T-helper 1 cell treated with Interleukin-12 subunit alpha and Interleukin-12 subunit beta and Interleukin-4 antibody, amounts not matched to agents 30 μg/mL and 1 μg/mL, for 36 hours (primary cell): ENCODE measurements at regions not wholly inside any gene's neighbourhood (a gene's known extent, or its start where the extent isn't known, plus 50 kb on each side); places are given as distances from the start of the nearest gene placed in this dataset.

Experiments used
- H3K27ac Mint-ChIP-seq: one replicate; pipeline ENCODE4 v1.8.0; 2021; ENCODE audit warnings: mild to moderate bottlenecking, mixed read lengths
- H3K27me3 Mint-ChIP-seq: one replicate; pipeline ENCODE4 v1.8.0; 2021; ENCODE audit warnings: low read depth, mixed read lengths
- H3K36me3 Mint-ChIP-seq: one replicate; pipeline ENCODE4 v1.8.0; 2021; ENCODE audit warnings: low read depth, mixed read lengths
- H3K4me1 Mint-ChIP-seq: one replicate; pipeline ENCODE4 v1.8.0; 2021; ENCODE audit warnings: low read depth, mixed read lengths
- H3K4me3 Mint-ChIP-seq: one replicate; pipeline ENCODE4 v1.8.0; 2021; ENCODE audit warnings: mild to moderate bottlenecking, moderate library complexity, mixed read lengths
- H3K9me3 Mint-ChIP-seq: one replicate; pipeline ENCODE4 v1.8.0; 2021; ENCODE audit warnings: mixed read lengths

DNA sequence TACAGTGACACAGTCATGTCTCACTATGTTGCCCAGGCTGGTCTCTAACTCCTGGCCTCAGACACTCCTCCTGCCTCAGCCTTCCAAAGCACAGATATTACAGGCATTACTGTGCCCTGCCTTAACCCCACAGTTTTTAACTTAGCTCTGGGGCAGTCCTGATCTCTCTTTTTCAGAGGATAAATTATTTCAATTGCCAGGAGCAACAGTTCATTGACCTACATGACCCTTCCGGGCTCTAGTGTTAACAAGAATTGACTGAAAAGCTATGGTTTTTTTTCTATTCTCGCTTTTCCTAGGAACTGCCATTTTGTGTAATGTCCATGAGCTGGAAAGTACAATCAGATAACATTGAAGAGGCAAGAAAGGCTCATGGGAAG, 92.8 kb downstream of the HNRNPLL start:
- Mint-ChIP-seq H3K9me3 (peaks cover 13% of the 10 kb centered on the region), H3K36me3 (peaks cover 5% of the 10 kb centered on the region), H3K27me3 (peaks cover 5% of the 10 kb centered on the region), H3K4me1 (peaks cover 5% of the 10 kb centered on the region), H3K27ac (no peak overlapping the region), H3K4me3 (no peak overlapping the region)

DNA sequence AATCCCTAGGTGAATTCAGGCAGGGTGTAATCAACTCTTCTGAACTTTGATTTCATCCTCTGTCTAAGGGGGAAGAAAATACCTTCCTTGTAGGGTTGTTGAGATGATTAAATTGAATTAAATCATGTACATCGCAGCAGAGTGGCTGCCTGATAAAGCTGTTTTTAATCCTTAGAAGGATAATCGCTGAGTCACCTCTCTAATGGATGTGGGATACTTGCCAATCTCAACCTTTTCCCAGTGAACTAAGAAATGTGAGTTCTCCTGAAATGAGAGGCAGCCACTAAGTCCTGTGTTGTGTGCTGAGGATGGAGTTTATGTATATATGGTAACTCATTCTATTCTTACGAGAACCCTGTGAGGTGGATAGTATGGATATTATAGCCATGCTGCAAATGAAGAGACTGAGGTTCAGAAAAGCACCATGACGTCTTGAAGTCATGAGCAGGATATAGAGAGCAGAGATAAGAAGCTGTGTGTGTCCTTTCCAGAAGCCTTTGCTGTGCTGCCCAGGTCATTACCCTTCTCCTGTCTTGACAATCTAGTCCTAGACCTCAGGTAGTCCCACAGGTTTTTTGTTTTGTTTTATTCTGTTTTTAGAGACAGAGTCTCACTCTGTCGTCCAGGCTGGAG, 93.3 kb downstream of the HNRNPLL start:
- Mint-ChIP-seq H3K9me3 (peaks cover 13% of the 10 kb centered on the region), H3K4me3 (no peak overlapping the region), H3K27me3 (peaks cover 5% of the 10 kb centered on the region), H3K27ac (no peak overlapping the region), H3K4me1 (peaks cover 5% of the 10 kb centered on the region), H3K36me3 (peaks cover 5% of the 10 kb centered on the region)

DNA sequence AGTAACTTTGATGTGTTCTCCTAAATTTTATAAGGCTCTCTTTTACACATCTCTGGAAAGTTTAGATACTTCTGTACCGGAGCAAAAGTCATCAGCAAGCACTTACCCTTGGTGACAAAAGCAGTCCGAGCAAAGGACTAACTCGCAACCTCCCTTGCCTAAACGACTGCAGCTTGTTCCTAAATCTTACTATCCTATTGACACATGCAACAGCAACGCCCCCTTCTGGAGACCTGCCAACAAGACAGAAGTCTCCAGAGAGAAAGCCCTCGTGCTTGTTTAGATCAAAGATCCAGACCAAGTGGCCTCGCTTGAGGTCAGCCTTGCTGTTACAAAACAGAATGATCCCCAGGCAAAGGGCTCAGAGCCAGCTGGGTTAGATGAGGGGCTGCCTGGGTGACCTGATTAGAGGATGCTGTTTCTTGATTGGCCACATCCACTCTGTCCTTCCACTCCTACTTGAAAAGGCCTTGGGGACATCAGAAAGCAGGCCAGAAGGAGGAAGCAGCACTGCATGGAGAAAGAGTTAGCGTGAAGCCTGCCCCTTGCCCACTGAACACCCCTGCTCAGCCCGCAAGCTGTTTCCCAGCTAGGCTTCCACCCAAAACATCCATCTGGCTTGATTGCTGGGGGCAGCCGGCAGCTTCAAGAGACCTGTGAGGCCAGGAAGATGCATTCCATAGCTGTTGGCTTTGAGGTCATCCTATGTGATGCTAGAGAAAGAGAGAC, 94.3 kb downstream of the HNRNPLL start:
- Mint-ChIP-seq H3K27ac (no peak overlapping the region), H3K9me3 (peaks cover 15% of the 10 kb centered on the region), H3K36me3 (peaks cover 8% of the 10 kb centered on the region), H3K27me3 (peaks cover 10% of the 10 kb centered on the region), H3K4me1 (peaks cover 5% of the 10 kb centered on the region), H3K4me3 (no peak overlapping the region)

DNA sequence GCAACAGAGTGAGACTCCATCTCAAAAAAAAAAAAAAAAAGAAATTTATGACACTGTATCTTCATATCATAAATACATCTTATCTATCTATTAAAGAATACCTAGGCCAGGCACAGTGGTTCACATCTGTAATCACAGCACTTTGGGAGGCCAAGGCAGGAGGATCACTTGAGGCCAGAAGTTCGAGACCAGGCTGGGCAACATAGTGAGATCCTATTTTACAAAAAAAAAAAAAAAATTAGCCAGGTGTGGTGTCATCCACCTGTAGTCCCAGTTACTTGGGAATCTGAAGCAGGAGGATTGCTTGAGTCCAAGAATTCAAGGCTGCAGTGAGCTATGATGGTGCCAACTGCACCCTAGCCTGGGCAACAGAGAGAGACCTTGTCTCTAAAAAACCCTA, 95.0 kb downstream of the HNRNPLL start:
- peaks cover 17% of the 10 kb centered on the region for H3K9me3 Mint-ChIP-seq
- no peak overlapping the region for H3K4me3 Mint-ChIP-seq
- peaks cover 5% of the 10 kb centered on the region for H3K4me1 Mint-ChIP-seq
- H3K36me3 Mint-ChIP-seq = peaks cover 9% of the 10 kb centered on the region
- H3K27me3 Mint-ChIP-seq = peaks cover 14% of the 10 kb centered on the region
- no peak overlapping the region for H3K27ac Mint-ChIP-seq

DNA sequence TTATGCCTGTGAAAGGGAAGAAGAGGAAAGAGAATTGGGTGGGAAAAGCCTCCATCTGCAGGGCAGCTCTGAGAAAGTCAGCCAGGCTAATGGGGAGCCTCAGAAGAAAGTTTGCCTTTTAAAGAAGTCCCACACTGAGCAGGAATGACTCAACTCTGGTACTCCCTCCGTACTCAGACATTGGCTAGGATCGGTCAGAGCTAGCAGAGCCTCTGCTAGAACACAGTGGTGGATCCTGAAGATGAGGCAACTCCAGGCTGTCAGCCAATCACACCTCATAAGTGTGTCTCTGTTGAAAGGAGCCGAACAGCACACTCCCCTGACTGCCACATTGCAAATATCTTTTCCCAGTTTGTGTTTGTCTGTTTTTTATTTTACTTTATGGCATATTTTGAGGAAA, 96.9 kb downstream of the HNRNPLL start:
- no peak overlapping the region for H3K27ac Mint-ChIP-seq
- peaks cover 11% of the 10 kb centered on the region for H3K36me3 Mint-ChIP-seq
- peaks cover 6% of the 10 kb centered on the region for H3K4me1 Mint-ChIP-seq
- no peak overlapping the region for H3K4me3 Mint-ChIP-seq
- peaks cover 23% of the 10 kb centered on the region for H3K27me3 Mint-ChIP-seq
- H3K9me3 Mint-ChIP-seq = peaks cover 24% of the 10 kb centered on the region

DNA sequence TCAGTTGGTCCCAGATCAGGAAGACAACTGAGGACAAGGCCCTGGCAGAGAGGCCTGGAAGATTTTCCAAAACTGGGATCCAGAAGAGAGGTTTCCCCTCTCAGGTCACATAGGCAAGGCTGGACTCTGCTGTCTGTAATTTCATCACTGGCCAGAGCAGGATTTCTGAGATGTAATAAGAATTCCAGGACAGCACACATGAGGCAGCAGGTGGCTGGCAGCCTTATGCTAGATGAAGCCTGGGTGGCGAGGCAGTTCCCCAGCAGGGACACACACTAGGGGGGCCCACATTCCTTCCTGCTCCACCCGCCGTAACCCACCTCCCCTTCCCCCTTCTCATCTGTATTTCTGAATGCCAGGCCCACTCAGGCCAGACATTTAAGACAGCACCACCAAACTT, 98.6 kb downstream of the HNRNPLL start:
- peaks cover 11% of the 10 kb centered on the region for H3K36me3 Mint-ChIP-seq
- peaks cover 24% of the 10 kb centered on the region for H3K9me3 Mint-ChIP-seq
- H3K27ac Mint-ChIP-seq = no peak overlapping the region
- no peak overlapping the region for H3K4me3 Mint-ChIP-seq
- peaks cover 25% of the 10 kb centered on the region for H3K27me3 Mint-ChIP-seq
- peaks cover 6% of the 10 kb centered on the region for H3K4me1 Mint-ChIP-seq

DNA sequence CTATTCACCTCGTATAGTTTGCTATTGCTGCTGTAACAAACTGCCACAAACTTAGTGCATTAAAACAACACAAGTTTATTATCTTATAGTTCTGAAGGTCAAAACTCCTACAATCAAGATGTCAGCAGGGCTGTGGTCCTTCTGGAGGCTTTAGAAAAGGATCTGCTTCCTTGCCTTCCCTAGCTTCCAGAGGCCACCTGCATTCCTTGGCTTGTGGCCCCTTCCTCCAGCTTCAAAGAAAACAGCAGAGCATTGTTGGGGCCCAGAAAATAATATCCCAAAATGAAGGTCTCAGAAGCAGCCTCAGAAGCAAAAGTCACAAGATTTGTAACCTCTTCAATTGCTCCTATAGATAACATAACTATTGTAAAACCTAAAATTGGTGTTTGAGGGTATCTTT, 100.6 kb downstream of the HNRNPLL start:
- peaks cover 4% of the 10 kb centered on the region for H3K4me1 Mint-ChIP-seq
- H3K27me3 Mint-ChIP-seq = peaks cover 20% of the 10 kb centered on the region
- peaks cover 11% of the 10 kb centered on the region for H3K36me3 Mint-ChIP-seq
- H3K9me3 Mint-ChIP-seq = peaks cover 24% of the 10 kb centered on the region
- no peak overlapping the region for H3K27ac Mint-ChIP-seq
- no peak overlapping the region for H3K4me3 Mint-ChIP-seq

DNA sequence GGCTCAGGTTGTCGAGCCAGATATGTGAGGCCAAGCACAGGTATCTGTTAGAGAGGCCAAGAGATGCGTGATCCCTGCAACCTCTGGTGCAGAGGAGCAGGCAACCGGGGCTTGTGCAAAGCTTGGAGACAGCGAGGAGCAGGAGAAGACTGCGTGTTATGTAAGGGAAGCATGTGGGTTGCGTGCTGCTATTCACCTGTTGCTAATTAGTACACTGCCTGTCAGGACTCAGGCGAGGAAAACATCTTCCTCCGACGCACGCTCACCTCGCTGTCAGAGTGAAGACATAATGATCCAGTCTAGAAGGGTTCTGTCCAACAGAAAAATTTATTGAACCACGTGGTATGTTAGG, 102.5 kb downstream of the HNRNPLL start:
- Mint-ChIP-seq H3K27ac (no peak overlapping the region), H3K4me1 (peaks cover 4% of the 10 kb centered on the region), H3K9me3 (peaks cover 11% of the 10 kb centered on the region), H3K36me3 (peaks cover 6% of the 10 kb centered on the region), H3K4me3 (no peak overlapping the region), H3K27me3 (peaks cover 20% of the 10 kb centered on the region)

DNA sequence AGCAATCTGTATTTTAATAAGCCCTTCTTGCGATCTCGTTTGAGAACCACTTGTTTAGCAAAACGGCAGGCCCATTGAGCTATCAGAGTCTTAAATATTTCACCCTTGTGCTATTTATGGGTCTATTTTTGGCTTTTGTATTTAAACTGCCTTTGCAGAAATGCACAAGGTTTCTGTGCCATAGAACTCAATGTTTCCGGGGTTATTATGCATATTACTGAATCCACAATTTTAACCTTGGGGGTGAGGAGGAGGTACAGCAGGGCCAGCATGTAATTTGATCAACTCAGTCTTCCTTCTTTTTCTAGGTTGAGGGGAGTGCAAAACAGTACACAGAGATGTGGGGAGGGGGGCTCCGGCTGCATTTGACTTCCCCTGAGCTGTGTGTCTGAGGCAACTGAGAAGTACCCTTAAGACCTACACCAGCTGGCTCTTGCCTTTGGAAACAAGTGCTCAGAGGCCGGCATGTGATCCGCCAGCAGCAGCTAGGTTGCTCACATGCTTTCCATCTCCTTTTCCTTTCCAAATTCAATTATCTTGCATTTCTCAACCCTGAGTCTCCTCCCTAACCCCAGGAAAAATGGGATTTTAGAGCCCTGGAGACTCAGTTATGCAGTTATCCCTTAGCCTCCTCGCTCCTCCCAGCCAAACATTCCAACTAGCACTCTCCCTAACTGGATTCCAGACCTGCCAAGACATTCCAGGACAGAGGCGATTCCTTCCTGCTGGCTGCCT, 103.0 kb downstream of the HNRNPLL start:
- Mint-ChIP-seq H3K36me3 (peaks cover 6% of the 10 kb centered on the region), H3K27me3 (peaks cover 20% of the 10 kb centered on the region), H3K9me3 (peaks cover 11% of the 10 kb centered on the region), H3K4me1 (peaks cover 4% of the 10 kb centered on the region), H3K27ac (no peak overlapping the region), H3K4me3 (no peak overlapping the region)

DNA sequence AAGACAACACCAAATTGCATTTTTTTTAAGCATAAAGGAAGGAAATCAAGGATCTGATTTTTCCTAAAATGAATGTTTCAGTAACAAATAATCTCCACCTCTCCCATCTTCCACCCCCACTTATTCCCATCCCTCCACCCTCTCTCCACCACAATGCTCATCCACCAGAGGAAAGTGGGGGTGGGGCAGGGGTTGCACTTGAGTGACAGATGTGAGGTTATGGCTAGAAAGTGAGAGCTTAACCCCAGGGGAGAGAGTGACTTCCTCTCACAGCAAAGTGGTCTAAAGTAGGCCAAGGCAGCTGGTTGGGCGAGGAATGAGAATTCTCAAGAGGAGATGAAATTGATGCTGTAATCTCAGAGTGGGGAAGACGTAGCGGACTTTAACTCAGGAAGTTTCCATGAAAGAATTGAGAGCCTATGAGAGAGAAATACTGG, 104.7 kb downstream of the HNRNPLL start:
- Mint-ChIP-seq H3K36me3 (peaks cover 2% of the 10 kb centered on the region), H3K9me3 (peaks cover 7% of the 10 kb centered on the region), H3K4me3 (no peak overlapping the region), H3K4me1 (peaks cover 4% of the 10 kb centered on the region), H3K27ac (no peak overlapping the region), H3K27me3 (peaks cover 11% of the 10 kb centered on the region)

DNA sequence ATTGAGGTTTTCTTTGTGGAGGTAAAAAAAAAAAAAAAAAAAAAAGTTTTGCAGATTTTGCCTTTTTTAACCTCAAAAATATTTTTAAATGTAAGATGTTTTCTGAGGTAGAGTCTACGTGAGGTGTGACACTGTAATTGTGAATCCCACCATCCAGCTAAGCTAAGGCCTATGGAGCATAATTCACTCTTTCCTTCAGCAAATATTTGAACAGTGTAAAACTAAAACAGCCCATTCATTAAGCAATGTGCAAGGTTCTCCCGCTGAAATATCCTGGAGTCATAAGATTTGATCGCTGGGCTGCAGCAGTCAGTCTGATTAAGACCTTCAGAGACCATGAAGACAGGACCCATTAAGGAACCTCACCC, 105.1 kb downstream of the HNRNPLL start:
- peaks cover 2% of the 10 kb centered on the region for H3K36me3 Mint-ChIP-seq
- H3K27ac Mint-ChIP-seq = no peak overlapping the region
- no peak overlapping the region for H3K4me3 Mint-ChIP-seq
- H3K9me3 Mint-ChIP-seq = peaks cover 7% of the 10 kb centered on the region
- H3K4me1 Mint-ChIP-seq = peaks cover 4% of the 10 kb centered on the region
- peaks cover 11% of the 10 kb centered on the region for H3K27me3 Mint-ChIP-seq

DNA sequence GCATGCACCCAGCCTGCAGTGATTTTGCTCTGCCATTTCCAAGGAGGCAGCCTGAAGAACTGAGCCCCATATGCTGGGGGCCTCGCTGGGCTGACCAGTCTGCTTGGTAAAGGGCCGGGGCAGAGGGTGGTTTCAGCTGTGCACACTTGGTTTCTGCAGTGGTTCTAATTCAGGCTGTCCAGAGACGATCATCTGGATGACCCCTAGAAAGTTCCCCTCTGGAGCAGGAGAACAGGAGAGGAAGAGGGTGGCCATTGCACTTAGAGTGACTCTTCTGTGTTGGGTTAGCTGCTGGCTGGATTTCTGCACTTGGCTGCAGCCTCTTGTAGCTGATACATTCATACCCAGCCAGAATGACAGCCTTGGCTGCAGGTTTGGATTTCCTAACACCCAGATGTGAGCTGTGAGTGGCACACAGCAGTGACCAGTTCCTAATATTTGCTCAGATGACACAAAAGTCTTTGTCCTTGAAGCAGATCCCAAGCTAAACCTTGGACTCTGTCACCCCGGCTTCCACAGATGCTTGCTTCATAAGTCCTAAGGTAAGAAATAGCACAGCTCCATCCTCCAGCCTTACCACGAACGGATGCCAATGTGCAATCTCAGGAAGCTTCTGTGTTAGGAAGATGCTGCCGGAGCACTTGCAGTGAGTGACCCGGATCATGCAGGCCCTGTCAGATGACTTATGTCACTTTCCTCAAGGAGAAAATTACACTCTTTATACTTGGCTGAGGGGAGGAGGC, 105.6 kb downstream of the HNRNPLL start:
- H3K4me1 Mint-ChIP-seq = peaks cover 3% of the 10 kb centered on the region
- H3K9me3 Mint-ChIP-seq = peaks cover 6% of the 10 kb centered on the region
- peaks cover 11% of the 10 kb centered on the region for H3K27me3 Mint-ChIP-seq
- H3K36me3 Mint-ChIP-seq = no peaks in the 10 kb centered on the region
- H3K27ac Mint-ChIP-seq = no peak overlapping the region
- H3K4me3 Mint-ChIP-seq = no peak overlapping the region

DNA sequence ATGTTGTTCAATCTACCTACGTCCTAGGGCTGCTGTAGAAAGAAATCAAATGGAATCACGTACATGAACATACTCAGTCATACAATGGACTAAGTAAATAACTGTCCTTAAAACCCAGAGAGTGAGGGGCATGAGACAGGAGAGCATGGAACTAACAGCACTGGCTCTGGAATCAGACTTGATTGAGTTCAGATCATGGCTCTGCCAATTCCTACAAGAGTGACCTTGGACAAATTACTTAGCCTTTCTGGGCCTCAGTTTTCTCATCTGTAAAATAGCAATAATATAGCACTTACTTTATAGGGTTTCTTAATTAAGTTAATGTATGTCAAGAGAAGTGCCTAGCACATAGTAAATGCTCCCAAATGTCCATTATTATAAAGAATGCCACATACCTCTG, 106.8 kb downstream of the HNRNPLL start:
- peaks cover 3% of the 10 kb centered on the region for H3K27me3 Mint-ChIP-seq
- H3K9me3 Mint-ChIP-seq = no peaks in the 10 kb centered on the region
- no peaks in the 10 kb centered on the region for H3K36me3 Mint-ChIP-seq
- H3K4me1 Mint-ChIP-seq = peaks cover 3% of the 10 kb centered on the region
- H3K27ac Mint-ChIP-seq = no peak overlapping the region
- no peak overlapping the region for H3K4me3 Mint-ChIP-seq

DNA sequence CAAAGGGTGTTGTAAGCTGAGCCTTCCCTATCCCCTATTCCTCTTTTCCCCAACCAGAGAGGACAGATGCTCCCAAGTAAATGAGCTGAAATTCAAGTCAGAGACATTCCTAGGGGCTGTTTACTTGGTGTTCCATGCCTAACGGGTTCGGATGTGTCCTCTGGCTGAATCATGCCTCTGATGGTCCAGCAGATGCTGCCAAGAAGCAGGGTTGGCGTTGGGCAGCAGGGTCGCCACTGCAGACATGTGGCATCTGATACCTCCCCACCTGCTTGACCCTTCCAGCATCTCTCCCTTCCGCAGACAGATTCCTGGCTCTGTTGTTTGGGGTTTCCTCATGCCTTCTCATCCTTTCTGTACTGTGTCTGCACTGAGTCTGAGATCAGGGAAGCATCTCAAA, 108.3 kb downstream of the HNRNPLL start:
- Mint-ChIP-seq H3K4me3 (no peak overlapping the region), H3K9me3 (no peaks in the 10 kb centered on the region), H3K27me3 (no peaks in the 10 kb centered on the region), H3K36me3 (no peaks in the 10 kb centered on the region), H3K4me1 (peaks cover 3% of the 10 kb centered on the region), H3K27ac (no peak overlapping the region)
